ENCODE measurements at regions not wholly inside any gene's neighbourhood (a gene's known extent, or its start where the extent isn't known, plus 50 kb on each side); places are given as distances from the start of the nearest gene placed in this dataset.
"Not testable (repeated sequence)": the region's sequence is repeated elsewhere in the genome, so short reads cannot be mapped to it uniquely, and the experiment has no call there.

DNA sequence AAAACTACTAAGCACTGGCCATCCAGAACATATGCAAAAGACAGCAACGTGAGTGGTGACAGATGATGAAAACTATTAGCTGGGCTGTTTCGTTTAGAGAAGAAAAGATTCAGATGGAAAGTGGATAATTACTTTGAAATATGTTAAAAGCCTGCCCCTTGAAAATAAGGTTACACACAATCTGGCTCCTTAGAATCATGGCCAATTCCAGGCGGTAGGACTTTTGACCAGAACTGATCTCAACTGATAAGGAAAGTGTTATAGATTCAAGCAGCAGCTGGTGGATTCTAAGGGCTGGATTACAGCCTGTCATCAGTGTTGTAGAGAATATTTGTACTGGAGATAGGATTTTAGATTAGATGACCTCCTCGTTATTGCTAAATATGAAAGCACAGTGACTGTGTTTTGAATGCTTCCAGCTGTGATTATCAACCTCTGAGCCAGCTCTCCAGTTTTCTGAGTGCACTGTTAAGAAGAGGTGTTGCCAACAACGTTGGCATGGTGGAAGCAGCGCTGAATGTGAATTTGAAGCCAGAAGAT is 75.1 kb downstream of the KBTBD2 start:
- H3K27me3 ChIP-seq (ENCODE audit: control insufficient read depth, insufficient read depth, low read length, poor library complexity, severe bottlenecking); H3K9me3 Mint-ChIP-seq; H3K4me3 ChIP-seq (ENCODE audit: low read length); H3K36me3 ChIP-seq (ENCODE audit: control insufficient read depth, insufficient read depth, low read length); H3K4me1 Mint-ChIP-seq; DNase-seq; H3K4me1 ChIP-seq (ENCODE audit: control insufficient read depth, insufficient read depth, low read length); H3K9ac ChIP-seq (ENCODE audit: extremely low read depth, low read length, poor library complexity, severe bottlenecking); H3K27ac ChIP-seq (ENCODE audit: low read depth, low read length); H3K27ac Mint-ChIP-seq; H3K4me3 Mint-ChIP-seq; H3K9me3 ChIP-seq (ENCODE audit: control insufficient read depth, low read length); H3K36me3 Mint-ChIP-seq (ENCODE audit: low read depth); H3K27me3 Mint-ChIP-seq (ENCODE audit: insufficient read depth): not testable (repeated sequence)
- WGBS, 2 experiments (ENCODE audit: insufficient coverage in 1 of 2, insufficient read length in 1 of 2): 90 to 100% methylated on average over 2 to 6 of the region's 6 CpGs

GRCh38 chr7:32814779-32815178 is 76.8 kb downstream of the KBTBD2 start:
- H3K27ac Mint-ChIP-seq; H3K9me3 ChIP-seq (ENCODE audit: control insufficient read depth, low read length); H3K4me1 ChIP-seq (ENCODE audit: control insufficient read depth, insufficient read depth, low read length); DNase-seq; H3K9ac ChIP-seq (ENCODE audit: extremely low read depth, low read length, poor library complexity, severe bottlenecking); H3K4me3 ChIP-seq (ENCODE audit: low read length); H3K36me3 Mint-ChIP-seq (ENCODE audit: low read depth); H3K27me3 Mint-ChIP-seq (ENCODE audit: insufficient read depth); H3K9me3 Mint-ChIP-seq; H3K27ac ChIP-seq (ENCODE audit: low read depth, low read length); H3K4me3 Mint-ChIP-seq; H3K36me3 ChIP-seq (ENCODE audit: control insufficient read depth, insufficient read depth, low read length); H3K27me3 ChIP-seq (ENCODE audit: control insufficient read depth, insufficient read depth, low read length, poor library complexity, severe bottlenecking); H3K4me1 Mint-ChIP-seq: not testable (repeated sequence)

- Mint-ChIP-seq H3K9me3 (peaks cover 5% of the 10 kb centered on the region), H3K36me3 (ENCODE audit: low read depth) (no peaks in the 10 kb centered on the region), H3K4me1 (no peaks in the 10 kb centered on the region), H3K27me3 (ENCODE audit: insufficient read depth) (no peaks in the 10 kb centered on the region), H3K4me3 (no peak overlapping the region), H3K27ac (no peak overlapping the region)
- Histone ChIP-seq H3K27me3 (ENCODE audit: control insufficient read depth, insufficient read depth, low read length, poor library complexity, severe bottlenecking) (no peaks in the 10 kb centered on the region), H3K36me3 (ENCODE audit: control insufficient read depth, insufficient read depth, low read length) (no peaks in the 10 kb centered on the region), H3K27ac (ENCODE audit: low read depth, low read length) (no peak overlapping the region), H3K4me3 (ENCODE audit: low read length) (no peak overlapping the region), H3K9ac (ENCODE audit: extremely low read depth, low read length, poor library complexity, severe bottlenecking) (no peak overlapping the region), H3K9me3 (ENCODE audit: control insufficient read depth, low read length) (no peaks in the 10 kb centered on the region), H3K4me1 (ENCODE audit: control insufficient read depth, insufficient read depth, low read length) (no peaks in the 10 kb centered on the region)
- 94 to 100% methylated on average over 1 to 2 of the region's 2 CpGs for WGBS, 2 experiments (ENCODE audit: insufficient coverage in 1 of 2, insufficient read length in 1 of 2)
- TF ChIP-seq, protein P1, sequence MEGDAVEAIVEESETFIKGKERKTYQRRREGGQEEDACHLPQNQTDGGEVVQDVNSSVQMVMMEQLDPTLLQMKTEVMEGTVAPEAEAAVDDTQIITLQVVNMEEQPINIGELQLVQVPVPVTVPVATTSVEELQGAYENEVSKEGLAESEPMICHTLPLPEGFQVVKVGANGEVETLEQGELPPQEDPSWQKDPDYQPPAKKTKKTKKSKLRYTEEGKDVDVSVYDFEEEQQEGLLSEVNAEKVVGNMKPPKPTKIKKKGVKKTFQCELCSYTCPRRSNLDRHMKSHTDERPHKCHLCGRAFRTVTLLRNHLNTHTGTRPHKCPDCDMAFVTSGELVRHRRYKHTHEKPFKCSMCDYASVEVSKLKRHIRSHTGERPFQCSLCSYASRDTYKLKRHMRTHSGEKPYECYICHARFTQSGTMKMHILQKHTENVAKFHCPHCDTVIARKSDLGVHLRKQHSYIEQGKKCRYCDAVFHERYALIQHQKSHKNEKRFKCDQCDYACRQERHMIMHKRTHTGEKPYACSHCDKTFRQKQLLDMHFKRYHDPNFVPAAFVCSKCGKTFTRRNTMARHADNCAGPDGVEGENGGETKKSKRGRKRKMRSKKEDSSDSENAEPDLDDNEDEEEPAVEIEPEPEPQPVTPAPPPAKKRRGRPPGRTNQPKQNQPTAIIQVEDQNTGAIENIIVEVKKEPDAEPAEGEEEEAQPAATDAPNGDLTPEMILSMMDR (conservative IDR thresholded peaks at IDR 0.05): no peak
- DNase-seq: no peak
Observed at GRCh38 chr7:32809871-32810270, 81.7 kb downstream of the KBTBD2 start.

GRCh38 chr7:32809347-32809746 is 82.2 kb downstream of the KBTBD2 start:
- peaks cover 5% of the 10 kb centered on the region for H3K9me3 Mint-ChIP-seq
- no peaks in the 10 kb centered on the region for H3K4me1 Mint-ChIP-seq
- Histone ChIP-seq H3K9ac (ENCODE audit: extremely low read depth, low read length, poor library complexity, severe bottlenecking) (no peak overlapping the region), H3K27me3 (ENCODE audit: control insufficient read depth, insufficient read depth, low read length, poor library complexity, severe bottlenecking) (no peaks in the 10 kb centered on the region), H3K4me3 (ENCODE audit: low read length) (no peak overlapping the region), H3K4me1 (ENCODE audit: control insufficient read depth, insufficient read depth, low read length) (no peaks in the 10 kb centered on the region), H3K36me3 (ENCODE audit: control insufficient read depth, insufficient read depth, low read length) (no peaks in the 10 kb centered on the region), H3K27ac (ENCODE audit: low read depth, low read length) (no peak overlapping the region), H3K9me3 (ENCODE audit: control insufficient read depth, low read length) (peaks cover 1% of the 10 kb centered on the region)
- H3K4me3 Mint-ChIP-seq: no peak overlapping the region
- TF ChIP-seq, protein P1 (conservative IDR thresholded peaks at IDR 0.05): no peak
- no peak overlapping the region for H3K27ac Mint-ChIP-seq
- no peaks in the 10 kb centered on the region for H3K27me3 Mint-ChIP-seq (ENCODE audit: insufficient read depth)
- DNase-seq: no peak
- no peaks in the 10 kb centered on the region for H3K36me3 Mint-ChIP-seq (ENCODE audit: low read depth)
- WGBS, 2 experiments (ENCODE audit: insufficient coverage in 1 of 2, insufficient read length in 1 of 2): 89 to 90% methylated on average over 2 of the region's 2 CpGs
